Upper lobe of left lung (tissue), 6 donors: ENCODE measurements at regions not wholly inside any gene's neighbourhood (a gene's known extent, or its start where the extent isn't known, plus 50 kb on each side); places are given as distances from the start of the nearest gene placed in this dataset.

ENCODE experiments used
- ATAC-seq, 2 donors: fragments of 200-7000 bp; cut with Tn5 transposase; one replicate each; pipeline ENCODE4 v1.9.1; 2022; ENCODE audit warnings: mild to moderate bottlenecking in 2 of 2, moderate library complexity in 2 of 2; ENCODE audit not compliant: low FRiP score in 2 of 2
- DNase-seq, 2 donors: peaks; one replicate each; pipeline ENCODE4 v3.0.0-alpha.2; 2019 to 2020
- H3K27ac ChIP-seq, 4 donors: fragments of 200-600 bp; sonication (generic); one replicate each; pipeline ENCODE4 v1.5.1; 2016 to 2019
- H3K27me3 ChIP-seq, 4 donors: fragments of 200-600 bp; sonication (generic); one replicate each; pipeline ENCODE4 v1.5.1; 2017 to 2019
- H3K36me3 ChIP-seq, 4 donors: fragments of 200-600 bp; sonication (generic); one replicate each; pipeline ENCODE4 v1.5.1; 2016 to 2019
- H3K4me1 ChIP-seq, 4 donors: fragments of 200-600 bp; sonication (generic); one replicate each; pipeline ENCODE4 v1.5.1; 2018 to 2019
- H3K4me3 ChIP-seq, 4 donors: fragments of 200-600 bp; sonication (generic); one replicate each; pipeline ENCODE4 v1.5.1; 2017 to 2019; ENCODE audit warnings: mild to moderate bottlenecking in 2 of 4, moderate library complexity in 1 of 4
- H3K9me3 ChIP-seq, 4 donors: fragments of 200-600 bp; sonication (generic); one replicate each; pipeline ENCODE4 v1.5.1; 2018 to 2019
- CTCF ChIP-seq, 6 experiments: fragments of 450-650 bp in 4 of 6; fragments of 200-600 bp in 2 of 6; sonication (generic) in 2 of 6; IDR thresholded peaks; one replicate each; pipeline ENCODE4 v1.5.1; 2016 to 2019; ENCODE audit warnings: antibody characterized with exemption in 6 of 6
- EP300 ChIP-seq, 4 donors: sonication (generic); formaldehyde crosslinking; IDR thresholded peaks; one replicate each; pipeline ENCODE4 v1.5.1; 2017; ENCODE audit warnings: antibody characterized with exemption in 4 of 4, control low read depth in 2 of 4
- POLR2A ChIP-seq, 4 donors: fragments of 450-650 bp; IDR thresholded peaks; one replicate each; pipeline ENCODE4 v1.5.1; 2016 to 2017; ENCODE audit warnings: antibody characterized with exemption in 4 of 4, mild to moderate bottlenecking in 2 of 4
- POLR2AphosphoS5 ChIP-seq, 2 donors: sonication (generic); formaldehyde crosslinking; IDR thresholded peaks; one replicate each; pipeline ENCODE4 v1.5.1; 2017; ENCODE audit warnings: antibody characterized with exemption in 2 of 2
- WGBS, 2 donors: methylation state at CpG; one replicate each; pipeline ENCODE4 v1.1.5; 2017 to 2018; 5-methylcytosine and 5-hydroxymethylcytosine counted together
- donor health status: DM: no; HTN: no; CAD: no; lungs with moderate emphysema.
- donor health status: DM: no; HTN: yes; CAD: no; lungs with severe emphysema.

GRCh38 chr2:136230464-136230863 is 112.5 kb upstream of the CXCR4 start:
- no peak overlapping the region for H3K4me3 ChIP-seq
- ATAC-seq = no peak
- no peaks in the 10 kb centered on the region for H3K36me3 ChIP-seq
- 68 to 78% methylated on average over 5 of the region's 5 CpGs for WGBS, 2 donors
- no peak for DNase-seq
- H3K9me3 ChIP-seq = no peaks in the 10 kb centered on the region
- H3K27ac ChIP-seq = no peak overlapping the region
- TF ChIP-seq CTCF (IDR thresholded peaks at IDR 0.05) (no peak), POLR2A (IDR thresholded peaks at IDR 0.05) (no peak), POLR2AphosphoS5 (IDR thresholded peaks at IDR 0.05) (no peak), EP300 (IDR thresholded peaks at IDR 0.05) (no peak)
- H3K27me3 ChIP-seq = no peaks in the 10 kb centered on the region
- H3K4me1 ChIP-seq = no peaks in the 10 kb centered on the region

- no peak for TF ChIP-seq EP300 (IDR thresholded peaks at IDR 0.05)
- no peak for TF ChIP-seq POLR2A (IDR thresholded peaks at IDR 0.05)
- TF ChIP-seq CTCF (IDR thresholded peaks at IDR 0.05) = no peak
- no peak for TF ChIP-seq POLR2AphosphoS5 (IDR thresholded peaks at IDR 0.05)
- WGBS, 2 donors = 96 to 100% methylated on average over 4 of the region's 4 CpGs
- Histone ChIP-seq H3K9me3 (no peaks in the 10 kb centered on the region), H3K27me3 (no peaks in the 10 kb centered on the region), H3K4me3 (no peak overlapping the region), H3K4me1 (no peaks in the 10 kb centered on the region), H3K27ac (peak overlapping the region in 1 of 4 donors; percentile 8), H3K36me3 (no peaks in the 10 kb centered on the region)
- no peak for DNase-seq
- no peak for ATAC-seq
Measured at GRCh38 chr2:136226903-136227302, 109.0 kb upstream of the CXCR4 start.

GRCh38 chr2:136225950-136226835 is 108.2 kb upstream of the CXCR4 start:
- 27 to 36% methylated on average over 7 of the region's 7 CpGs for WGBS, 2 donors
- peak overlapping the region in 1 of 4 donors; percentile 8 for H3K27ac ChIP-seq
- no peaks in the 10 kb centered on the region for H3K27me3 ChIP-seq
- H3K9me3 ChIP-seq = no peaks in the 10 kb centered on the region
- H3K4me3 ChIP-seq = no peak overlapping the region
- DNase-seq (peak in 1 of 2 donors; percentile 57), ATAC-seq (peak in 1 of 2 donors; percentile 50)
- no peaks in the 10 kb centered on the region for H3K4me1 ChIP-seq
- TF ChIP-seq POLR2AphosphoS5 (IDR thresholded peaks at IDR 0.05) (peak in 1 of 2 donors; percentile 46), EP300 (IDR thresholded peaks at IDR 0.05) (peak in 2 of 4 donors; percentile 60 to 68), CTCF (IDR thresholded peaks at IDR 0.05) (no peak), POLR2A (IDR thresholded peaks at IDR 0.05) (no peak)
- no peaks in the 10 kb centered on the region for H3K36me3 ChIP-seq

GRCh38 chr2:136223274-136223673 is 105.3 kb upstream of the CXCR4 start:
- no peak overlapping the region for H3K4me3 ChIP-seq
- H3K27ac ChIP-seq = no peak overlapping the region
- DNase-seq (no peak), ATAC-seq (no peak)
- H3K4me1 ChIP-seq = no peaks in the 10 kb centered on the region
- H3K36me3 ChIP-seq = no peaks in the 10 kb centered on the region
- 89 to 99% methylated on average over 7 of the region's 7 CpGs for WGBS, 2 donors
- TF ChIP-seq CTCF (IDR thresholded peaks at IDR 0.05) (no peak), POLR2A (IDR thresholded peaks at IDR 0.05) (no peak), POLR2AphosphoS5 (IDR thresholded peaks at IDR 0.05) (no peak), EP300 (IDR thresholded peaks at IDR 0.05) (no peak)
- no peaks in the 10 kb centered on the region for H3K27me3 ChIP-seq
- no peaks in the 10 kb centered on the region for H3K9me3 ChIP-seq

- DNase-seq (no peak), ATAC-seq (no peak)
- Histone ChIP-seq H3K4me1 (no peaks in the 10 kb centered on the region), H3K36me3 (no peaks in the 10 kb centered on the region), H3K4me3 (no peak overlapping the region), H3K27me3 (no peaks in the 10 kb centered on the region), H3K27ac (no peak overlapping the region), H3K9me3 (no peaks in the 10 kb centered on the region)
- no peak for TF ChIP-seq POLR2A (IDR thresholded peaks at IDR 0.05)
- 78 to 79% methylated on average over 5 of the region's 5 CpGs for WGBS, 2 donors
Measured at GRCh38 chr2:136222862-136223261, 104.9 kb upstream of the CXCR4 start.
